Common myeloid progenitor, CD34-positive (primary cell): ENCODE measurements at regions not wholly inside any gene's neighbourhood (a gene's known extent, or its start where the extent isn't known, plus 50 kb on each side); places are given as distances from the start of the nearest gene placed in this dataset.

Experiments used
- CTCF ChIA-PET: fragments of 350-600 bp; sonication (Branson Sonifier 250); formaldehyde crosslinking; loops from one replicate; lab custom pipeline; 2021; ENCODE audit warnings: antibody characterized with exemption; lab: Charles Lee
- POLR2A ChIA-PET: fragments of 350-600 bp; sonication (Branson Sonifier 250); formaldehyde crosslinking; loops from one replicate; lab custom pipeline; 2021; ENCODE audit warnings: antibody characterized with exemption; lab: Charles Lee
- DNase-seq, 3 donors: peaks; one replicate each; pipeline versions ENCODE4 v3.0.0 to v3.0.0-alpha.2; 2013
- H3K27ac ChIP-seq, 2 experiments: 1 replicate in 1 of 2; 2 replicates in 1 of 2; pipeline ENCODE4 v1.7.0; 2013; ENCODE audit warnings: inconsistent platforms in 2 of 2, low read length in 2 of 2, mild to moderate bottlenecking in 2 of 2, low read depth in 1 of 2, moderate library complexity in 1 of 2; ENCODE audit not compliant: severe bottlenecking in 2 of 2, insufficient read depth in 1 of 2, poor library complexity in 1 of 2
- H3K27me3 ChIP-seq, 5 experiments: replicated peaks in 2 of 5; 1 replicate in 3 of 5; 2 replicates in 2 of 5; pipeline versions ENCODE4 v1.6.1 to v1.7.0; 2013; ENCODE audit warnings: low read length in 4 of 5, mild to moderate bottlenecking in 2 of 5, moderate library complexity in 2 of 5, inconsistent platforms in 1 of 5; ENCODE audit not compliant: insufficient read depth in 5 of 5, control insufficient read depth in 4 of 5
- H3K36me3 ChIP-seq, 4 experiments: 1 replicate in 2 of 4; 2 replicates in 2 of 4; pipeline versions ENCODE4 v1.6.1 to v1.7.0; 2013; ENCODE audit warnings: low read length in 3 of 4, control low read depth in 1 of 4, mild to moderate bottlenecking in 1 of 4; ENCODE audit not compliant: control insufficient read depth in 4 of 4, insufficient read depth in 4 of 4
- H3K4me1 ChIP-seq, 4 experiments: 1 replicate in 3 of 4; 2 replicates in 1 of 4; pipeline versions ENCODE4 v1.6.1 to v1.7.1; 2013; ENCODE audit warnings: low read length in 3 of 4, mild to moderate bottlenecking in 3 of 4, control low read depth in 1 of 4, inconsistent platforms in 1 of 4, moderate library complexity in 1 of 4; ENCODE audit not compliant: control insufficient read depth in 4 of 4, insufficient read depth in 4 of 4; ENCODE audit errors: control extremely low read depth in 1 of 4
- H3K4me3 ChIP-seq, 7 experiments: 1 replicate in 4 of 7; 2 replicates in 3 of 7; pipeline versions ENCODE4 v1.5.1 to v1.7.0; 2013; ENCODE audit warnings: mild to moderate bottlenecking in 7 of 7, low read length in 6 of 7, moderate library complexity in 6 of 7, inconsistent platforms in 2 of 7, low read depth in 2 of 7, control low read depth in 1 of 7; ENCODE audit not compliant: insufficient read depth in 4 of 7, control insufficient read depth in 1 of 7; ENCODE audit errors: extremely low read depth in 1 of 7
- H3K9me3 ChIP-seq, 5 experiments: 1 replicate in 4 of 5; 2 replicates in 1 of 5; pipeline versions ENCODE4 v1.6.1 to v1.7.1; 2013; ENCODE audit warnings: low read length in 4 of 5, mild to moderate bottlenecking in 2 of 5, inconsistent platforms in 1 of 5, low read depth in 1 of 5, moderate library complexity in 1 of 5; ENCODE audit not compliant: control insufficient read depth in 4 of 5, insufficient read depth in 2 of 5; ENCODE audit errors: control extremely low read depth in 1 of 5
- WGBS: methylation state at CpG from one replicate; pipeline ENCODE4 v1.1.5; 2013; ENCODE audit not compliant: insufficient coverage; 5-methylcytosine and 5-hydroxymethylcytosine counted together

DNA sequence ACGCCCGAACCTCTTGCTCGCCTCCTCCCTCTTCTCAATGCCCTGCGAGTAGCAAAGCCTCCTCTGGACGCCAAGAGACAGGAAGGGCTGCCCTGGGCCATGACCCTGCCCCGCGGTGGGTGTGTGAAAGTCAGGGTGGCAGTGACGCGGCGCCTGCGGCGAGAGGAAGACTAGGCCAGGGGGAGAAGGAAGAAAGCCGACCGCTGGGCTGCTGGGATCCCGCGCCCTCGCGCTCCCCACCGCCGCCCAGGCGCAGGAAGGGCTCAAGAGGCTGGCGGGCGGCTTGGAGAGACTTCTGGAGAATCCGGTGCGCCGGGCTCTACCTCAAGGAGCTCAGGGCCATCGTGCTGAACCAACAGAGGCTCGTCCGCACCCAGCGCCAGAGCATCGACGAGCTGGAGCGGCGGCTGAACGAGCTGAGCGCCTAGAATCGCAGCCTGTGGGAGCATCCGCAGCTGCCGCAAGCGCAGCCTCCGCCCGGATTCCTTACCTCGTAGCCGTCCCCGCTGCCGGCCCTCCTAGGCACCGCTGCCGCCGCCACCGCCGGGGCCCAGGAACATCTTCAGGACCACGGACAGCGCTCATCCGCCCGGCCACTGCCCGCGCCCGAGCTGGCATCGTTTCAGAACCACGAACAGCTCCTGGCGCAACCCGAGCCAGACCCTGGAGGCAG, 105.0 kb upstream of the PRB2 start:
- no peaks in the 10 kb centered on the region for H3K9me3 ChIP-seq
- peaks cover 0 to 18% (median 3%) of the 10 kb centered on the region in 5 experiments for H3K27me3 ChIP-seq
- peak overlapping the region in 3 of 7 experiments; percentile 16 to 38 (median 37) for H3K4me3 ChIP-seq
- ChIA-PET CTCF (interaction anchor here (0.6 to 1.5 kb wide), 4 partner anchors 9 to 53 kb away, joined by 3 to 4 read pairs (median 3); no protein-coding TSS in a partner anchor), POLR2A (no interaction called here)
- 5% methylated on average over 61 of the region's 62 CpGs for WGBS
- peaks cover 0 to 8% (median 6%) of the 10 kb centered on the region in 4 experiments for H3K4me1 ChIP-seq
- H3K27ac ChIP-seq: no peak overlapping the region
- no peaks in the 10 kb centered on the region for H3K36me3 ChIP-seq
- peak; percentile 73 to 89 (median 88) for DNase-seq

DNA sequence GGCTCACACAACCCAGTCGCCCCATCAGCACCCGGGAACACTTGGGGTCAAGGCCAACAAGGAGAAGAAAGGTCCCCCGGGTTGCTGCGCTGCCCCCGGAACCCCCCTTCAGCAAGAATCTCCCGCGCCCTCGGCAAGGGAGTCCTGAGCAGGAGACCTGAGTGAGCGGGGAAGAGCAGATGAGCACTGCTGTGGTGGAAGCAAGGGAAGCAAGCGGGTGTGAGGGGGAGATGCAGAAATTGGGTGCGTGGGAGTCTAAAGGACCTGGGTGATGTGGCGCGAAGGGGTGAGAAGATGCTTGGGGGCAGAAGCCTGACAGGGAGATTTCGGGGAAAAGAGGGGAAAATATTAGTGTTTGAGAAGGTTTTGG, 105.5 kb upstream of the PRB2 start:
- ChIA-PET CTCF (interaction anchor here (1.0 to 1.5 kb wide), 4 partner anchors 9 to 55 kb away, joined by 3 to 4 read pairs (median 3); no protein-coding TSS in a partner anchor), POLR2A (no interaction called here)
- DNase-seq: no peak
- 27% methylated on average over 11 of the region's 14 CpGs for WGBS
- Histone ChIP-seq H3K4me3 (no peak overlapping the region), H3K4me1 (peaks cover 0 to 8% (median 6%) of the 10 kb centered on the region in 4 experiments), H3K27ac (no peak overlapping the region), H3K9me3 (no peaks in the 10 kb centered on the region), H3K27me3 (peaks cover 0 to 18% (median 3%) of the 10 kb centered on the region in 5 experiments), H3K36me3 (no peaks in the 10 kb centered on the region)

DNA sequence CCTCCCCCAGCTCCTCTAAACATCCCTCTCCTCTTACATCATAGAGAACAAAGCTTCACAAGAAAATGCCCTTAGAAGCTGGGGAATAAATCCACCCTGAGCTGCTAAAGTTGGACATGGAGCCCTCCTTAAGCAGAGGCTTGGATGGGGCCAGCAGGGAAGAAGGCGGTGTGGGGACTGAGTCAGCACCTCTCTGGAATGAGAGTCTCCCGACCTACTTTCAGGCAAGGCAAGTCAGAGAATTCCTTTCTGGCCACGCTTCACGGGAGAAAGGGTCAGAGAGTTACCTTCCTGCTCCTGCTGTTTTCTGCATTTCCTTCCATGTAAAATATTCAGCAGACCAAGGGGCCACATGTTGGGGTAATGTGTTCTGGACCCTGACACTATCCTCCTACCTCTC, 113.3 kb upstream of the PRB2 start:
- DNase-seq: no peak
- H3K4me1 ChIP-seq: peaks cover 4 to 28% (median 22%) of the 10 kb centered on the region in 4 experiments
- WGBS: 98% methylated on average over 4 of the region's 4 CpGs
- H3K27ac ChIP-seq: no peak overlapping the region
- POLR2A ChIA-PET: no interaction called here
- no peaks in the 10 kb centered on the region for H3K9me3 ChIP-seq
- no peaks in the 10 kb centered on the region for H3K27me3 ChIP-seq
- no peak overlapping the region for H3K4me3 ChIP-seq
- CTCF ChIA-PET: interaction anchor here (0.7 to 3.8 kb wide), 5 partner anchors 10 to 72 kb away, joined by 3 to 12 read pairs (median 4); no protein-coding TSS in a partner anchor
- no peaks in the 10 kb centered on the region for H3K36me3 ChIP-seq

DNA sequence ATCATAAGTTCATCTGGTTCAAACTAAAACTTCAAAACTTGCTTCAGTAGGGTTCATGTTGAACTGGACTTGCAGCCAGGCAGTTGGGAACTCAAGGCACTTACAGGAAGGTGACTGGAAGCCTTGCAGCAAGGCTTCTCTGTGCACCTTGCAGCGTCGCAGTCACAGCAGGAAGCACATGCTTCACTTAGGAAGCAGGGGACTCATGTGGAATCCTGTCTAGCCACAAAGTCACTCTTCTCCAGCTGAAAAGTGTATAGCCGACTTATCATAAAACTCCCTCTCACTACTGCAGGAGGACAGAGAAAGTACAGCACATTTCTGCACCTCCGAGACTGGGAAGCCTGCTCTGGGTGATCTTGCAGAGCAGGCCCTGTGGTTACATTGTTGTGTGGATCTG, 114.0 kb upstream of the PRB2 start:
- Histone ChIP-seq H3K4me3 (no peak overlapping the region), H3K27me3 (no peaks in the 10 kb centered on the region), H3K27ac (no peak overlapping the region), H3K4me1 (peaks cover 4 to 28% (median 22%) of the 10 kb centered on the region in 4 experiments), H3K36me3 (no peaks in the 10 kb centered on the region), H3K9me3 (no peaks in the 10 kb centered on the region)
- POLR2A ChIA-PET: no interaction called here
- WGBS: 0% methylated on average over 4 of the region's 4 CpGs
- CTCF ChIA-PET: interaction anchor here (1.4 to 3.8 kb wide), 3 partner anchors 9 to 37 kb away, joined by 3 to 12 read pairs (median 4); no protein-coding TSS in a partner anchor
- peak; percentile 57 to 97 (median 93) for DNase-seq

DNA sequence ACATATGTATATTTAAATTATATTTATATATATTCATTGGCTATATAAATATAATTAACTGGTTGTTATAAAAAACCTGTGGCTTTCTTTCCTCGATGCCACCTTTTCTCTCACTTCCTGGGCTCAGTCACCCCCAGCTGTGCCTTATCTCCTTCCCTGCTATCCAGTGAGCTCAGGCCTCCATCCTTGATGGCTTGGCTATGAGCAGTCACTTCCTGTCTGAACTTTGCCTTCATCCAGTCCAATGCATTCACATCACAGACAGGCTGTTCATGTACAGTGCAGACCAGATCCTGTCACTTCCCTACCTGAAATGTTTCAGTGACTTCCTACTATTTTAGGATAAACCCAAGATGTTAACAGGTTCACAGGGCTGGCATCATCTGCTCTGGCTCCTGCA, 115.3 kb upstream of the PRB2 start:
- no CpG with 5 or more reads among the region's 1 CpG for WGBS
- POLR2A ChIA-PET: no interaction called here
- CTCF ChIA-PET: interaction anchor here (3.8 kb wide), 1 partner anchor 35 kb away, joined by 12 read pairs; no protein-coding TSS in a partner anchor

DNA sequence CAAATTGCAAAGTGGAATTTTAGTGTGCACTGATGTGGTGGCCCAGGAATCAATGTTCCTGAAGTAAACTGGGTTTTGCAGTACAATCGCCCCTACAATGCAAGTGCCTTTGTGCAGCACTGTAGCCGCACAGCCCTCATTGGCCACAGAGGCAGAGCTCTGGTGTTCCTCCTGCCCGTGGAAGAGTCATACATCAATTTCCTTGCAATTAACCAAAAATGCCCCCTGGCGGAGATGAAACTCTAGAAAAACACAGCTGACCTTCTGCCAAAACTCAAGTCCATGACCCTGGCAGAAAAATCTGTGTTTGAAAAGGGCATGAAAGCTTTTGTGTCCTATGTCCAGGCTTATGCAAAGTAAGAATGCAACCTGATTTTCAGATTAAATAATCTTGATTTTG, 117.9 kb upstream of the PRB2 start:
- H3K27me3 ChIP-seq: no peaks in the 10 kb centered on the region
- 95% methylated on average over 3 of the region's 4 CpGs for WGBS
- ChIA-PET POLR2A (no interaction called here), CTCF (no interaction called here)
- no peak overlapping the region for H3K27ac ChIP-seq
- no peaks in the 10 kb centered on the region for H3K9me3 ChIP-seq
- H3K4me1 ChIP-seq: peaks cover 4 to 27% (median 22%) of the 10 kb centered on the region in 4 experiments
- H3K4me3 ChIP-seq: no peak overlapping the region
- no peaks in the 10 kb centered on the region for H3K36me3 ChIP-seq
- no peak for DNase-seq

More for the DNA sequence above, 115.3 kb upstream of the PRB2 start:
- Histone ChIP-seq H3K27me3 (no peaks in the 10 kb centered on the region), H3K4me3 (no peak overlapping the region), H3K9me3 (no peaks in the 10 kb centered on the region), H3K4me1 (peaks cover 4 to 28% (median 22%) of the 10 kb centered on the region in 4 experiments), H3K27ac (no peak overlapping the region), H3K36me3 (no peaks in the 10 kb centered on the region)
- DNase-seq: peak in 2 of 3 donors; percentile 19 to 41

DNA sequence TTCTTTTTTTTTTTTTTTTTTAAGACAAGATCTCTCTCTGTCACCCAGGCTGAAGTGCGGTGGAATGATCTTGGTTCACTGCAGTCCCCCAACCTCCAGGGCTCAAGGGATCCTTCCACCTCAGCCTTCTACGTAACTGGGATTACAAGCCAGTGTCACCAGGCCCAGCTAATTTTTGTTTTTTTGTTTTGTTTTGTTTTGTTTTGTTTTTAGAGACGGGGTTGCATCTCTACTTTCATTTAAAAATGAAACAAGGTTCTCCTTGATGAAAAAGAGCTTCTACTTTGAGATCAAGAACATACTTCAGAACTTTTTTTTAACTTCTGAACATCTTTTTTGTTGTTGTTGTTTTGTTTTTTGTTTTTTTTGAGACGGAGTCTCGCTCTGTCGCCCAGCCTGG, 121.7 kb upstream of the PRB2 start:
- H3K4me1 ChIP-seq: no peaks in the 10 kb centered on the region
- H3K27me3 ChIP-seq: no peaks in the 10 kb centered on the region
- no CpG with 5 or more reads among the region's 6 CpGs for WGBS
- H3K9me3 ChIP-seq: no peaks in the 10 kb centered on the region
- POLR2A ChIA-PET: interaction anchor here (0.7 kb wide), 1 partner anchor 571 kb away, joined by 3 read pairs; no protein-coding TSS in a partner anchor
- DNase-seq: no peak
- H3K36me3 ChIP-seq: no peaks in the 10 kb centered on the region
- CTCF ChIA-PET: no interaction called here
- no peak overlapping the region for H3K4me3 ChIP-seq
- no peak overlapping the region for H3K27ac ChIP-seq
